ENCODE measurements at regions not wholly inside any gene's neighbourhood (a gene's known extent, or its start where the extent isn't known, plus 50 kb on each side); places are given as distances from the start of the nearest gene placed in this dataset.

- DNase-seq, result no peak
- peaks cover 0 to 4% (median 0%) of the 10 kb centered on the region in 3 donors for H3K27me3 ChIP-seq (ENCODE audit: control insufficient read depth in 3 of 3, insufficient read depth in 3 of 3, low read length in 3 of 3)
- no peak for FAIRE-seq
- WGBS, 3 donors, result 37 to 61% (median 60%) methylated on average over 4 of the region's 4 CpGs
- no peaks in the 10 kb centered on the region for H3K4me1 ChIP-seq (ENCODE audit: control insufficient read depth in 3 of 3, insufficient read depth in 2 of 3, low read depth in 1 of 3, low read length in 2 of 3)
- H3K36me3 ChIP-seq (ENCODE audit: control insufficient read depth in 3 of 3, insufficient read depth in 2 of 3, low read depth in 1 of 3, low read length in 3 of 3), result no peaks in the 10 kb centered on the region
- H3K9me3 ChIP-seq (ENCODE audit: control insufficient read depth in 2 of 2, insufficient read depth in 1 of 2, low read depth in 1 of 2, low read length in 1 of 2), result no peaks in the 10 kb centered on the region
- no peak overlapping the region for H3K27ac ChIP-seq (ENCODE audit: low read depth in 1 of 3, low read length in 2 of 3)
- H3K4me3 ChIP-seq (ENCODE audit: low read depth in 1 of 3, low read length in 3 of 3), result no peak overlapping the region
These were observed 203.2 kb upstream of the WSCD1 start for GRCh38 chr17:5866978-5867377.

DNA sequence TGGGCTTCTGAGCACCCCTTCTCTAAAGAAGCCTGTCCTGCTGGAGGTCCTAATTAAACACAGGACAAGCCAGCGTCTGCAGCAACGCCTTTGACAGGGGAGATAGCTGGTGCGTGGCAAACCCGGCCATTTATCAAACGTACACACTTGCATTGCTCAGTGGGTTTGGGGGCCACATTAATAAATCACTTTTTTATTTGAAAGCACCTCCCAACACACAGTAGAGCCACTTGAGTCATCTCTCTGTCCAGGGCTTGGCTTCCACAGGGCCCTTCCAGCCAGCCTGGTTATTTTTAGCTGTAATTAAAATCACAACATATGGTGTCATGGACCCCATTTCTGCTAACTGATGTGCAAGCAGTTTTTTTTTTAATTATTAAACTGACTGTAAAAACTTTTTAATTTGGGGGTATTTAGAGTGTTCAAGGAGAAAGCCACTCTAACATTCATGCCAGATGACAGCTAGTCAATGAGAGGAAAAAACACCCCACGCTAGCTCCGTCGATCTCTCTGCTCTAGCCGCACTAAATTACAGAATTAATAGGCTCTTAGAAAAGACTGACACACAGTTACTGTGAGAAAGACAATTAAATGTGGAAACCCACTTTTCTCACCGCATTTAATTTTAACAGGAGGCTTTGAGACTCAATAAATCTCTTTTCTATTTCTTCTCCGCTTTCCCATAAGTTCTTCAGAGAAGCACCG, 201.0 kb upstream of the WSCD1 start:
- Histone ChIP-seq H3K27ac (ENCODE audit: low read depth in 1 of 3, low read length in 2 of 3) (no peak overlapping the region), H3K4me1 (ENCODE audit: control insufficient read depth in 3 of 3, insufficient read depth in 2 of 3, low read depth in 1 of 3, low read length in 2 of 3) (no peaks in the 10 kb centered on the region), H3K4me3 (ENCODE audit: low read depth in 1 of 3, low read length in 3 of 3) (no peak overlapping the region), H3K9me3 (ENCODE audit: control insufficient read depth in 2 of 2, insufficient read depth in 1 of 2, low read depth in 1 of 2, low read length in 1 of 2) (no peaks in the 10 kb centered on the region), H3K36me3 (ENCODE audit: control insufficient read depth in 3 of 3, insufficient read depth in 2 of 3, low read depth in 1 of 3, low read length in 3 of 3) (no peaks in the 10 kb centered on the region), H3K27me3 (ENCODE audit: control insufficient read depth in 3 of 3, insufficient read depth in 3 of 3, low read length in 3 of 3) (peaks cover 0 to 4% (median 0%) of the 10 kb centered on the region in 3 donors)
- no peak for FAIRE-seq
- 59 to 75% (median 68%) methylated on average over 12 of the region's 12 CpGs for WGBS, 3 donors
- DNase-seq, result no peak

DNA sequence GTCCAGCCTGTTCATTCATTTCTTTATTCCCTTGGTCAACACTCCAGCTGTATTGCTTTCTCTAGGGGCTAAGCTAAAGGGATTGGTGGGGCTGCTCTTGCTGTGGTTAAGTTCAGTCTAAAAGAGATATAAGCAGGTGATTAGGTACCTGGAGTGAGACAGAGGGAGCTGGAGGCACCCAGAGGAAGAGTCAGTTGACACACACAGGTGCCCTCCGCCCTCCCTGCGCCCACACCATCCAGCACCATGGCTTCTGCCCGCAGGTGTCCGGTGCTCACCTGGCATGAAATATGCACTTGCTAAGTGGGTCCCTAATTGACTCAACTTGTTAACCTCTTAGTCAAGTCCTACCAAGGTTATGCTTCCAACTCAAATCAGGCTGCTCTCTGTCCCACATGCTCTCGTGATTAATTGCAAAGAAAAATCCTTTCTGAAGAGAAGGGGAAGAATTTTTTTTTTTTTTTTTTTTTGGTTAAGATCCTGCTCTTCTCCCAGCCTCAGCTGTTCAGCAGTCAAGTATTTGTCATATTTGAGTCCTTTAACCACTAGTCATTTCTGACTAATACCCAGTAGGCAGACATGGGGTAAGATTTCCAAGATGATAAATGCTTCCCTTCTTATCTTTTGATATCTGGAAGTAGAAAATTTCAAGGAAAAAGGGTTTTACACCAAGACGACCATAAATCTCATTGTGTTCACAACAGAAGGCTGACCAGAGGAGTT, 199.8 kb upstream of the WSCD1 start:
- H3K4me3 ChIP-seq (ENCODE audit: low read depth in 1 of 3, low read length in 3 of 3), result no peak overlapping the region
- H3K36me3 ChIP-seq (ENCODE audit: control insufficient read depth in 3 of 3, insufficient read depth in 2 of 3, low read depth in 1 of 3, low read length in 3 of 3), result no peaks in the 10 kb centered on the region
- H3K27me3 ChIP-seq (ENCODE audit: control insufficient read depth in 3 of 3, insufficient read depth in 3 of 3, low read length in 3 of 3), result peaks cover 0 to 4% (median 0%) of the 10 kb centered on the region in 3 donors
- no peak overlapping the region for H3K27ac ChIP-seq (ENCODE audit: low read depth in 1 of 3, low read length in 2 of 3)
- no peaks in the 10 kb centered on the region for H3K9me3 ChIP-seq (ENCODE audit: control insufficient read depth in 2 of 2, insufficient read depth in 1 of 2, low read depth in 1 of 2, low read length in 1 of 2)
- no peaks in the 10 kb centered on the region for H3K4me1 ChIP-seq (ENCODE audit: control insufficient read depth in 3 of 3, insufficient read depth in 2 of 3, low read depth in 1 of 3, low read length in 2 of 3)
- 76 to 84% (median 84%) methylated on average over 6 of the region's 6 CpGs for WGBS, 3 donors
- FAIRE-seq, result no peak
- no peak for DNase-seq

DNA sequence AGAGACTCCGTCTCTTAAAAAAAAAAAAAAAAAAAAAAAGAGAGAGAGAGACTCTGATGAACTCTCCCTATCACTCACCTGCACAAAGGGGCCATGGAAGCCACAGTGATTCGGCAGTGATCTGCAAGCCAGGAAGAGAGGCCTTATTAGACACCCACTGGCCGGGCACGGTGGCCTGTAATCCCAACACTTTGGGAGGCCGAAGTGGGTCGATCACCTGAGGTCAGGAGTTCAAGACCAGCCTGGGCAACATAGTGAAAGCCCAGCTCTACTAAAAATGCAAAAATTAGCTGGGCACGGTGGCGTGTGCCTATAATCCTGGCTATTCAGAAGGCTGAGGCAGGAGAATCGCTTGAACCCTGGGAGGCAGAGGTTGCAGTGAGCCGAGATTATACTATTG, 198.5 kb upstream of the WSCD1 start:
- H3K4me1 ChIP-seq (ENCODE audit: control insufficient read depth in 3 of 3, insufficient read depth in 2 of 3, low read depth in 1 of 3, low read length in 2 of 3), result no peaks in the 10 kb centered on the region
- H3K4me3 ChIP-seq (ENCODE audit: low read depth in 1 of 3, low read length in 3 of 3), result no peak overlapping the region
- no peaks in the 10 kb centered on the region for H3K9me3 ChIP-seq (ENCODE audit: control insufficient read depth in 2 of 2, insufficient read depth in 1 of 2, low read depth in 1 of 2, low read length in 1 of 2)
- no peak overlapping the region for H3K27ac ChIP-seq (ENCODE audit: low read depth in 1 of 3, low read length in 2 of 3)
- FAIRE-seq (no peak), DNase-seq (no peak)
- no peaks in the 10 kb centered on the region for H3K36me3 ChIP-seq (ENCODE audit: control insufficient read depth in 3 of 3, insufficient read depth in 2 of 3, low read depth in 1 of 3, low read length in 3 of 3)
- WGBS, 3 donors, result 85 to 94% (median 91%) methylated on average over 9 to 10 of the region's 10 CpGs
- peaks cover 0 to 4% (median 0%) of the 10 kb centered on the region in 3 donors for H3K27me3 ChIP-seq (ENCODE audit: control insufficient read depth in 3 of 3, insufficient read depth in 3 of 3, low read length in 3 of 3)

DNA sequence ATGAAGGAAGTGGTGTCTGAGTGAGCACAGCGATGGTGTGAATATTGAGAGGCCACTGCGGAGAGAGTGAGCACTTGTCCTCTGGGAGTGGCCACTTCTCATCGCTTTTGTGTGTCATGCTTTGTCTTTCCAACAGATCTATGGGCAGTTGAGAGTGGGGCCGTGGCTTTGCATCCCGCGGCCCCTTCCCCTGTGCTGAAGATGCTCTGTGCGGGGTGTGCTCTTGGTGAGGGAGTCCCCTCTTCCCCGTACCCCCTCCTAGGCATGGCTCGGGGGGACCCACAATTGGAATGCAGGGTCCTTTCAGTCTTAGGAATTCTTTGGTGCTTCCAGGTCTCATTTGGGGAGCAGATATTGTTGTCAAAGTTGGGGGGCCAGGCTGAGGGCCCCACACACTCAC, 197.3 kb upstream of the WSCD1 start:
- H3K27ac ChIP-seq (ENCODE audit: low read depth in 1 of 3, low read length in 2 of 3), result no peak overlapping the region
- 82 to 87% (median 84%) methylated on average over 9 of the region's 9 CpGs for WGBS, 3 donors
- H3K9me3 ChIP-seq (ENCODE audit: control insufficient read depth in 2 of 2, insufficient read depth in 1 of 2, low read depth in 1 of 2, low read length in 1 of 2), result no peaks in the 10 kb centered on the region
- DNase-seq, result no peak
- FAIRE-seq, result no peak
- peaks cover 0 to 4% (median 0%) of the 10 kb centered on the region in 3 donors for H3K27me3 ChIP-seq (ENCODE audit: control insufficient read depth in 3 of 3, insufficient read depth in 3 of 3, low read length in 3 of 3)
- no peaks in the 10 kb centered on the region for H3K4me1 ChIP-seq (ENCODE audit: control insufficient read depth in 3 of 3, insufficient read depth in 2 of 3, low read depth in 1 of 3, low read length in 2 of 3)
- H3K36me3 ChIP-seq (ENCODE audit: control insufficient read depth in 3 of 3, insufficient read depth in 2 of 3, low read depth in 1 of 3, low read length in 3 of 3), result no peaks in the 10 kb centered on the region
- H3K4me3 ChIP-seq (ENCODE audit: low read depth in 1 of 3, low read length in 3 of 3), result no peak overlapping the region

- Histone ChIP-seq H3K36me3 (ENCODE audit: control insufficient read depth in 3 of 3, insufficient read depth in 2 of 3, low read depth in 1 of 3, low read length in 3 of 3) (no peaks in the 10 kb centered on the region), H3K9me3 (ENCODE audit: control insufficient read depth in 2 of 2, insufficient read depth in 1 of 2, low read depth in 1 of 2, low read length in 1 of 2) (no peaks in the 10 kb centered on the region), H3K27me3 (ENCODE audit: control insufficient read depth in 3 of 3, insufficient read depth in 3 of 3, low read length in 3 of 3) (peaks cover 0 to 3% (median 0%) of the 10 kb centered on the region in 3 donors), H3K4me1 (ENCODE audit: control insufficient read depth in 3 of 3, insufficient read depth in 2 of 3, low read depth in 1 of 3, low read length in 2 of 3) (no peaks in the 10 kb centered on the region), H3K27ac (ENCODE audit: low read depth in 1 of 3, low read length in 2 of 3) (no peak overlapping the region), H3K4me3 (ENCODE audit: low read depth in 1 of 3, low read length in 3 of 3) (no peak overlapping the region)
- WGBS, 3 donors, result 57 to 63% (median 62%) methylated on average over 4 of the region's 4 CpGs
- FAIRE-seq, result no peak
- DNase-seq, result no peak
These were observed 196.4 kb upstream of the WSCD1 start for GRCh38 chr17:5873781-5874180.

DNA sequence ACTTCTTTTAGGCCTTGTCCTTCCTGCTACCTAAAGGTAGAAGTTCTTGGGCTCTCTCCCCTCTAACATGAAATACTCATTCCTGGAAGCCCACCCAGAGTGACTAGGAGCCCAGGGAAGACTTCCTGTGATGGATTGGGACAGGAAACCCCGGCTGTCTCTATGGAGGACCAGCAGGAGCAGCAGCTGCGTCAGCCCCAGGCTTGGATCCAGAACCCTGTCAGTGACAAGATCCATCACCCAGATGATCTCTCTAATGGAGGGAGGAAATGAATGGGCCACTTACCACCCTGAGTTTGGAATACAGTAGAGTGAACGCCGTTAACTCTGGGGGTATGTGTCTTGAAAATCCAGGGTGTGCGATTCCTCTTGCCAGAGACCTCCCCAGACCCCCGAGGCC, 195.7 kb upstream of the WSCD1 start:
- DNase-seq, result no peak
- Histone ChIP-seq H3K36me3 (ENCODE audit: control insufficient read depth in 3 of 3, insufficient read depth in 2 of 3, low read depth in 1 of 3, low read length in 3 of 3) (no peaks in the 10 kb centered on the region), H3K27ac (ENCODE audit: low read depth in 1 of 3, low read length in 2 of 3) (no peak overlapping the region), H3K4me1 (ENCODE audit: control insufficient read depth in 3 of 3, insufficient read depth in 2 of 3, low read depth in 1 of 3, low read length in 2 of 3) (no peaks in the 10 kb centered on the region), H3K9me3 (ENCODE audit: control insufficient read depth in 2 of 2, insufficient read depth in 1 of 2, low read depth in 1 of 2, low read length in 1 of 2) (no peaks in the 10 kb centered on the region), H3K4me3 (ENCODE audit: low read depth in 1 of 3, low read length in 3 of 3) (no peak overlapping the region), H3K27me3 (ENCODE audit: control insufficient read depth in 3 of 3, insufficient read depth in 3 of 3, low read length in 3 of 3) (no peaks in the 10 kb centered on the region)
- WGBS, 3 donors, result 59 to 64% (median 64%) methylated on average over 6 of the region's 6 CpGs
- FAIRE-seq, result no peak

GRCh38 chr17:5877366-5877765, 192.8 kb upstream of the WSCD1 start:
- Histone ChIP-seq H3K27me3 (ENCODE audit: control insufficient read depth in 3 of 3, insufficient read depth in 3 of 3, low read length in 3 of 3) (no peaks in the 10 kb centered on the region), H3K4me1 (ENCODE audit: control insufficient read depth in 3 of 3, insufficient read depth in 2 of 3, low read depth in 1 of 3, low read length in 2 of 3) (no peaks in the 10 kb centered on the region), H3K27ac (ENCODE audit: low read depth in 1 of 3, low read length in 2 of 3) (no peak overlapping the region), H3K9me3 (ENCODE audit: control insufficient read depth in 2 of 2, insufficient read depth in 1 of 2, low read depth in 1 of 2, low read length in 1 of 2) (no peaks in the 10 kb centered on the region), H3K36me3 (ENCODE audit: control insufficient read depth in 3 of 3, insufficient read depth in 2 of 3, low read depth in 1 of 3, low read length in 3 of 3) (no peaks in the 10 kb centered on the region), H3K4me3 (ENCODE audit: low read depth in 1 of 3, low read length in 3 of 3) (no peak overlapping the region)
- WGBS, 3 donors, result 48 to 60% (median 52%) methylated on average over 1 of the region's 1 CpG
- no peak for FAIRE-seq
- no peak for DNase-seq

All from small intestine (tissue), 7 donors.